ENCODE measurements at regions not wholly inside any gene's neighbourhood (a gene's known extent, or its start where the extent isn't known, plus 50 kb on each side); places are given as distances from the start of the nearest gene placed in this dataset.
"Not testable (repeated sequence)": the region's sequence is repeated elsewhere in the genome, so short reads cannot be mapped to it uniquely, and the experiment has no call there.

GRCh38 chr4:28444886-28445496 is 1584.3 kb downstream of the STIM2 start:
- no peak for DNase-seq

- no peak for DNase-seq
Measured at GRCh38 chr4:28449085-28449484, 1588.4 kb downstream of the STIM2 start.

GRCh38 chr4:28451346-28451745 is 1590.7 kb downstream of the STIM2 start:
- no peak for DNase-seq

GRCh38 chr4:28462766-28463700 is 1602.4 kb downstream of the STIM2 start:
- no peak for DNase-seq

- DNase-seq, result no peak
Measured at GRCh38 chr4:28464823-28465222, 1604.2 kb downstream of the STIM2 start.

- not testable (repeated sequence) for DNase-seq
Measured at GRCh38 chr4:28466886-28467285, 1606.2 kb downstream of the STIM2 start.

GRCh38 chr4:28469387-28469786 is 1608.7 kb downstream of the STIM2 start:
- DNase-seq, result no peak

- DNase-seq, result no peak
Measured at GRCh38 chr4:28469886-28470285, 1609.2 kb downstream of the STIM2 start.

GRCh38 chr4:28475381-28475780 is 1614.7 kb downstream of the STIM2 start:
- DNase-seq, result no peak

- DNase-seq, result no peak
Measured at GRCh38 chr4:28479666-28480065, 1619.0 kb downstream of the STIM2 start.

- DNase-seq, result peak in 1 of 2 experiments; percentile 4
Measured at GRCh38 chr4:28481565-28481964, 1620.9 kb downstream of the STIM2 start.

- DNase-seq, result no peak
Measured at GRCh38 chr4:28482580-28483270, 1622.1 kb downstream of the STIM2 start.

GRCh38 chr4:28488021-28488420 is 1627.4 kb downstream of the STIM2 start:
- DNase-seq, result no peak

GRCh38 chr4:28490669-28491068 is 1630.0 kb downstream of the STIM2 start:
- no peak for DNase-seq

GRCh38 chr4:28505064-28505463 is 1644.4 kb downstream of the STIM2 start:
- no peak for DNase-seq

GRCh38 chr4:28508636-28509035 is 1648.0 kb downstream of the STIM2 start:
- DNase-seq, result no peak

GRCh38 chr4:28514766-28515165 is 1654.1 kb downstream of the STIM2 start:
- DNase-seq, result not testable (repeated sequence)

- no peak for DNase-seq
Measured at GRCh38 chr4:28518561-28519165, 1658.0 kb downstream of the STIM2 start.

GRCh38 chr4:28523681-28524190 is 1663.1 kb downstream of the STIM2 start:
- peak in 1 of 2 experiments; percentile 23 for DNase-seq

- DNase-seq, result no peak
Measured at GRCh38 chr4:28536124-28536523, 1675.5 kb downstream of the STIM2 start.

- DNase-seq, result no peak
Measured at GRCh38 chr4:28545986-28546385, 1685.3 kb downstream of the STIM2 start.

- DNase-seq, result no peak
Measured at GRCh38 chr4:28548136-28548535, 1687.5 kb downstream of the STIM2 start.

- no peak for DNase-seq
Measured at GRCh38 chr4:28548594-28548993, 1688.0 kb downstream of the STIM2 start.

Data from NCI-H2081 (cell line).